ENCODE measurements at regions not wholly inside any gene's neighbourhood (a gene's known extent, or its start where the extent isn't known, plus 50 kb on each side); places are given as distances from the start of the nearest gene placed in this dataset.

DNA sequence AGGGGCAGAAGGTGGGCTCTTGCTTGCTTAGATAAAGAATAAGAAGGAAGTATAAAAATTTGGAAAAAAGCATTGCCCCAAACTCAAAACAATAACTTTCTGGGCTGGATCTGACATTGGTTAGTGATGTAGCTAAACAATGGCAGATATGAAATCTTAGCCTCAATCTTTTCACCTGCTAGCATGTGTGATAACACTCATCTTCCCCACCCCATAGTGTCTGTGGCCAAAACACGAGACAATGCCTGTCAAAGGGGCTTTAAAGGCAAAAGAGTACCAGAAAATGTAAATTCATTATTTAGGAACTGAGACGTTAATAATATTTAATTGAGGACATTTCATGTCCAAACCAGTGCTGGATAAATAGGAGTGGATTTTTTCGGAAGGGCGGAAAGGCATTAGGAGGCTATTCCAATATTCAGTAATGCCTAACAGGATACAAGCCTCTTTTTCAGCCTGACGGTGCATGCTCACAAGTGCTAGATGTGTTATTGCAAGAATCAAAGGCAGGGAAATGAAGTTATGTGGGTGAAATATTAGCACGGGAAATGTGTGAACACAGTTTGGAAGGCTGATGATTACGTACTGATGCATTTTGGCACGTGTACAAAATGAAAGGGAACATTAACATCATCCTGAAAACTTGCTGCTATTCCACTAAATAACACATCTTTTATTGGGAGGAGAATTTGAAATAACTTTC lies 395.7 kb downstream of the GALR1 start:
- Histone ChIP-seq H2AFZ (no peak overlapping the region), H3K9me2 (ENCODE audit: insufficient read depth) (no peaks in the 10 kb centered on the region), H3K36me3 (ENCODE audit: low read depth) (no peaks in the 10 kb centered on the region), H4K20me1 (ENCODE audit: insufficient read depth) (no peaks in the 10 kb centered on the region), H3K4me1 (ENCODE audit: insufficient read depth) (no peaks in the 10 kb centered on the region), H3K79me2 (ENCODE audit: insufficient read depth) (no peaks in the 10 kb centered on the region), H3K9ac (no peak overlapping the region), H3K4me3 (no peak overlapping the region), H3F3A (ENCODE audit: insufficient read depth) (no peaks in the 10 kb centered on the region), H3K27me3 (replicated peaks; ENCODE audit: insufficient read depth) (no peaks in the 10 kb centered on the region), H3K9me3 (ENCODE audit: low read depth) (no peaks in the 10 kb centered on the region), H3K4me2 (ENCODE audit: unreplicated experiment) (no peak overlapping the region), H3K27ac (no peak overlapping the region)
- 8 to 11% methylated on average over 8 of the region's 8 CpGs for WGBS, 2 experiments (ENCODE audit: low coverage in 1 of 2, low lambda C conversion rate in 2 of 2, missing lambda C conversion rate in 2 of 2)
- TF ChIP-seq EZH2phosphoT487 (IDR thresholded peaks at IDR 0.05; ENCODE audit: insufficient read depth, low read depth), result no peak
- TF ChIP-seq EZH2 (IDR thresholded peaks at IDR 0.05; ENCODE audit: insufficient read depth, poor library complexity, severe bottlenecking), result no peak
- in situ Hi-C loops (cut with MboI), result no loop called here
- no peak for DNase-seq

DNA sequence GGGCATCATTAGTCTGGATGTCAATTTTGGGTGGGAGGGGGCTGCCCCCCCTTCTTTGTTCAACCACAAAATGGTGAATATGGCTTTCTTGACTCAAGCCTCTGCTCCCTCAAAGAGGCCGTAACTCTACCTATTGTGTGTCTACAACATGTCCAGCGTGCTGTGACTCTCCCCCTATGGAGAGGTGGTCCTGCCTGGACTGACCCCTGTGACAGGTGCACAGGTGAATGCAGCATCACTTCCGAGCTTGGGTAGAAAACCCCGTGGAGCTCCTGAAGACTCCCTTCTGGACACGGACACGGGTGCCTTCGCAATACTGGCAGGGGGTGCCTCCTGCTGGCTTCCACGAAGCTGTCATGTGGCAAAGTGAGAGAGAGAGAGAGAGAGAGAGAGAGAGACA lies 397.8 kb downstream of the GALR1 start:
- no peak overlapping the region for H3K4me3 ChIP-seq
- H4K20me1 ChIP-seq (ENCODE audit: insufficient read depth), result no peaks in the 10 kb centered on the region
- no peak overlapping the region for H3K27ac ChIP-seq
- no peaks in the 10 kb centered on the region for H3K4me1 ChIP-seq (ENCODE audit: insufficient read depth)
- in situ Hi-C loops (cut with MboI), result no loop called here
- 44 to 45% methylated on average over 8 of the region's 8 CpGs for WGBS, 2 experiments (ENCODE audit: low coverage in 1 of 2, low lambda C conversion rate in 2 of 2, missing lambda C conversion rate in 2 of 2)
- H3K36me3 ChIP-seq (ENCODE audit: low read depth), result no peaks in the 10 kb centered on the region
- no peak overlapping the region for H3K4me2 ChIP-seq (ENCODE audit: unreplicated experiment)
- no peak overlapping the region for H3K9ac ChIP-seq
- no peaks in the 10 kb centered on the region for H3F3A ChIP-seq (ENCODE audit: insufficient read depth)
- no peaks in the 10 kb centered on the region for H3K9me2 ChIP-seq (ENCODE audit: insufficient read depth)
- no peaks in the 10 kb centered on the region for H3K27me3 ChIP-seq (replicated peaks; ENCODE audit: insufficient read depth)
- no peak for DNase-seq
- no peak overlapping the region for H2AFZ ChIP-seq
- no peaks in the 10 kb centered on the region for H3K9me3 ChIP-seq (ENCODE audit: low read depth)
- TF ChIP-seq EZH2 (IDR thresholded peaks at IDR 0.05; ENCODE audit: insufficient read depth, poor library complexity, severe bottlenecking) (no peak), EZH2phosphoT487 (IDR thresholded peaks at IDR 0.05; ENCODE audit: insufficient read depth, low read depth) (no peak)
- H3K79me2 ChIP-seq (ENCODE audit: insufficient read depth), result no peaks in the 10 kb centered on the region

- in situ Hi-C loops (cut with MboI), result no loop called here
- H4K20me1 ChIP-seq (ENCODE audit: insufficient read depth), result no peaks in the 10 kb centered on the region
- no peaks in the 10 kb centered on the region for H3K79me2 ChIP-seq (ENCODE audit: insufficient read depth)
- TF ChIP-seq EZH2 (IDR thresholded peaks at IDR 0.05; ENCODE audit: insufficient read depth, poor library complexity, severe bottlenecking) (no peak), EZH2phosphoT487 (IDR thresholded peaks at IDR 0.05; ENCODE audit: insufficient read depth, low read depth) (no peak)
- no peak overlapping the region for H3K4me3 ChIP-seq
- H3K27me3 ChIP-seq (replicated peaks; ENCODE audit: insufficient read depth), result no peaks in the 10 kb centered on the region
- no peak overlapping the region for H2AFZ ChIP-seq
- no peaks in the 10 kb centered on the region for H3K4me1 ChIP-seq (ENCODE audit: insufficient read depth)
- 41 to 54% methylated on average over 7 of the region's 7 CpGs for WGBS, 2 experiments (ENCODE audit: low coverage in 1 of 2, low lambda C conversion rate in 2 of 2, missing lambda C conversion rate in 2 of 2)
- H3K27ac ChIP-seq, result no peak overlapping the region
- H3K9ac ChIP-seq, result no peak overlapping the region
- H3K9me2 ChIP-seq (ENCODE audit: insufficient read depth), result no peaks in the 10 kb centered on the region
- no peaks in the 10 kb centered on the region for H3K9me3 ChIP-seq (ENCODE audit: low read depth)
- no peak overlapping the region for H3K4me2 ChIP-seq (ENCODE audit: unreplicated experiment)
- DNase-seq, result no peak
- no peaks in the 10 kb centered on the region for H3F3A ChIP-seq (ENCODE audit: insufficient read depth)
- H3K36me3 ChIP-seq (ENCODE audit: low read depth), result no peaks in the 10 kb centered on the region
These were observed 398.8 kb downstream of the GALR1 start for GRCh38 chr18:77648411-77648810.

DNA sequence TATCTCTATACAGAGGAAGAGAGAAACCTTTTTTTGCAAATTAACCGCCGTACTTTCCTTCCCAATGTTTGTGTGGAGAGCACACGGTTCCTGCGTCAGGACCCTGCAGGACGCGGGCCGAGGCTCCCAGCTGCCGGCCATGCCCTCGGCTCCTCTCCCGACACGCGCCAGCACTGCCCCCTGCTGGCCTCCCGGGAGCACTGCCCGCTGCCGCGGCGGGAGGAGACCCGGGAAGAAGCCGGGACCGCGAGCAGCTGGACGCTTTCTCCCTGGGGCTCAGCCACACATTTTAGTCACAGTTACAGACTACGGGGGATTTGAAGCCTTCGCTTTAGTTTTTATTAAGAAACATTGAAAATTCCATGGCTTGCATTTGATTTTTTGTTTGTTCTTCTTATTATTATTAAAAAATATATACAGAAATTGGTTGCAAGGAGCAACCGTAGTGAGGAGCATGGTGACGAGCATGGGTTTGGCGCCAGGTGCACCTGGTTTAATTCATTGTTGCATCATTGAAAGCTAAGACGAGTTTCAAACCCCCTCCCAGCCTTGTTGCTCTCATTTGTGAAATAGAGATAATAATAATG lies 401.2 kb downstream of the GALR1 start:
- no peaks in the 10 kb centered on the region for H3K36me3 ChIP-seq (ENCODE audit: low read depth)
- no peaks in the 10 kb centered on the region for H3F3A ChIP-seq (ENCODE audit: insufficient read depth)
- H3K4me3 ChIP-seq, result no peak overlapping the region
- WGBS, 2 experiments (ENCODE audit: low coverage in 1 of 2, low lambda C conversion rate in 2 of 2, missing lambda C conversion rate in 2 of 2), result 6% methylated on average over 28 of the region's 28 CpGs
- no peaks in the 10 kb centered on the region for H4K20me1 ChIP-seq (ENCODE audit: insufficient read depth)
- no peaks in the 10 kb centered on the region for H3K4me1 ChIP-seq (ENCODE audit: insufficient read depth)
- H3K79me2 ChIP-seq (ENCODE audit: insufficient read depth), result no peaks in the 10 kb centered on the region
- peak overlapping the region; percentile 19 for H3K4me2 ChIP-seq (ENCODE audit: unreplicated experiment)
- in situ Hi-C loops (cut with MboI), result loop anchor here (25.0 kb wide), 2 partner anchors 664 to 864 kb away; no protein-coding TSS in a partner anchor
- no peak overlapping the region for H3K9ac ChIP-seq
- H3K27ac ChIP-seq, result no peak overlapping the region
- H3K9me3 ChIP-seq (ENCODE audit: low read depth), result no peaks in the 10 kb centered on the region
- H2AFZ ChIP-seq, result no peak overlapping the region; the same call in 1 of the 2 replicates
- no peaks in the 10 kb centered on the region for H3K27me3 ChIP-seq (replicated peaks; ENCODE audit: insufficient read depth)
- no peaks in the 10 kb centered on the region for H3K9me2 ChIP-seq (ENCODE audit: insufficient read depth)
- peak; percentile 70 for DNase-seq
- TF ChIP-seq EZH2phosphoT487 (IDR thresholded peaks at IDR 0.05; ENCODE audit: insufficient read depth, low read depth), result no peak
